GM21390 (cell line): ENCODE measurements at regions not wholly inside any gene's neighbourhood (a gene's known extent, or its start where the extent isn't known, plus 50 kb on each side); places are given as distances from the start of the nearest gene placed in this dataset.
"Not testable (repeated sequence)": the region's sequence is repeated elsewhere in the genome, so short reads cannot be mapped to it uniquely, and the experiment has no call there.

Source experiments
- ATAC-seq: cut with Tn5 transposase; IDR thresholded peaks from one replicate; pipeline ENCODE4 v1.9.1; 2021; ENCODE audit not compliant: unreplicated experiment

- no peak for ATAC-seq
Measured at GRCh38 chrX:39427492-39427891, 626.2 kb downstream of the MID1IP1 start.

GRCh38 chrX:39427906-39428305 lies 626.6 kb downstream of the MID1IP1 start:
- no peak for ATAC-seq

- no peak for ATAC-seq
Measured at GRCh38 chrX:39430551-39430950, 629.3 kb downstream of the MID1IP1 start.

GRCh38 chrX:39431893-39432292 lies 630.6 kb downstream of the MID1IP1 start:
- no peak for ATAC-seq

- not testable (repeated sequence) for ATAC-seq
Measured at GRCh38 chrX:39434671-39435070, 633.4 kb downstream of the MID1IP1 start.

GRCh38 chrX:39436538-39436937 lies 635.3 kb downstream of the MID1IP1 start:
- ATAC-seq, result not testable (repeated sequence)

GRCh38 chrX:39437670-39438441 lies 636.6 kb downstream of the MID1IP1 start:
- no peak for ATAC-seq

GRCh38 chrX:39438603-39439602 lies 637.6 kb downstream of the MID1IP1 start:
- ATAC-seq, result no peak

GRCh38 chrX:39439906-39440798 lies 638.9 kb downstream of the MID1IP1 start:
- ATAC-seq, result no peak

GRCh38 chrX:39440799-39441284 lies 639.6 kb downstream of the MID1IP1 start:
- no peak for ATAC-seq

- ATAC-seq, result no peak
Measured at GRCh38 chrX:39442332-39442731, 641.1 kb downstream of the MID1IP1 start.

GRCh38 chrX:39443240-39443639 lies 642.0 kb downstream of the MID1IP1 start:
- no peak for ATAC-seq

GRCh38 chrX:39445336-39445735 lies 644.1 kb downstream of the MID1IP1 start:
- ATAC-seq, result no peak

- ATAC-seq, result no peak
Measured at GRCh38 chrX:39449352-39449751, 648.1 kb downstream of the MID1IP1 start.

GRCh38 chrX:39450234-39450977 lies 647.4 kb downstream of the BCOR start:
- ATAC-seq, result no peak

GRCh38 chrX:39451046-39451445 lies 646.7 kb downstream of the BCOR start:
- no peak for ATAC-seq

GRCh38 chrX:39452401-39452800 lies 645.4 kb downstream of the BCOR start:
- no peak for ATAC-seq

GRCh38 chrX:39453889-39454621 lies 643.7 kb downstream of the BCOR start:
- no peak for ATAC-seq

- no peak for ATAC-seq
Measured at GRCh38 chrX:39456894-39457604, 640.7 kb downstream of the BCOR start.
